HG03521 (cell line): ENCODE measurements at regions not wholly inside any gene's neighbourhood (a gene's known extent, or its start where the extent isn't known, plus 50 kb on each side); places are given as distances from the start of the nearest gene placed in this dataset.

ENCODE experiments used
- ATAC-seq: cut with Tn5 transposase; IDR thresholded peaks from one replicate; pipeline ENCODE4 v1.9.1; 2021; ENCODE audit warnings: mild to moderate bottlenecking, moderate library complexity; ENCODE audit not compliant: unreplicated experiment

DNA sequence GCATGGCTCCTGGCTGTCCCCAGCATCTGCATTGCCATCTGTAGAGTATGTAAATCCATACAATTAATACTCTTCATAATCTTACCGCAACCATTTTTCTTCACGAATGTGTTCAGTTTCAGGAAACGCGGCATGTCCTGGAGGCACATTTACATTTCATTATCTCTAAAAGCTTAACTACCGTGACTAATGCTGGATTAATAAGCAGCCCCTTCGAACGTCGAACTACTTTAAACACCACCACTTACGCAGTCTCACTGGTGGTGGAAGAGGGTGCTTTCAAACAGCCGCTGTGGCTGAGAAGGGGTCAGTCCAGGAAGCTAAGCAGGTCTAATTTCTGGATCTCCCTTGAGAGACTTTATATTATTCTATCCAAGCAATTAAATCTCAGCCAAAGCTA lies 85.6 kb downstream of the C5orf15 start:
- ATAC-seq: no peak

DNA sequence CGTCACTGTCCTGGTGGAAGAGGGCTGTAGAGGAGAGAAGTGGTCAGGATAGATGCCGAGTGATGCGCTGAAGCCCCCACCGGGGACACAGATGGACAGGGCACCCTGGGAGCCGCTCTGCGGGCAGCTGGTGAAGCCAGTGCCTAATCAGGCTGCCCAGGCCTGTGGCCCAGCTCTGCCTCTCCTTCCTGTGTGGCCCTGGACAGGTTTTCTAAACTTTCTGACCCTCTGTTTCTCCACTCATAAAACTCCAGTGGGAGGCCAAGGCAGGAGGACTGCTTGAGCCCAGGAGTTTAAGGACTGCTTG lies 86.1 kb downstream of the C5orf15 start:
- no peak for ATAC-seq

DNA sequence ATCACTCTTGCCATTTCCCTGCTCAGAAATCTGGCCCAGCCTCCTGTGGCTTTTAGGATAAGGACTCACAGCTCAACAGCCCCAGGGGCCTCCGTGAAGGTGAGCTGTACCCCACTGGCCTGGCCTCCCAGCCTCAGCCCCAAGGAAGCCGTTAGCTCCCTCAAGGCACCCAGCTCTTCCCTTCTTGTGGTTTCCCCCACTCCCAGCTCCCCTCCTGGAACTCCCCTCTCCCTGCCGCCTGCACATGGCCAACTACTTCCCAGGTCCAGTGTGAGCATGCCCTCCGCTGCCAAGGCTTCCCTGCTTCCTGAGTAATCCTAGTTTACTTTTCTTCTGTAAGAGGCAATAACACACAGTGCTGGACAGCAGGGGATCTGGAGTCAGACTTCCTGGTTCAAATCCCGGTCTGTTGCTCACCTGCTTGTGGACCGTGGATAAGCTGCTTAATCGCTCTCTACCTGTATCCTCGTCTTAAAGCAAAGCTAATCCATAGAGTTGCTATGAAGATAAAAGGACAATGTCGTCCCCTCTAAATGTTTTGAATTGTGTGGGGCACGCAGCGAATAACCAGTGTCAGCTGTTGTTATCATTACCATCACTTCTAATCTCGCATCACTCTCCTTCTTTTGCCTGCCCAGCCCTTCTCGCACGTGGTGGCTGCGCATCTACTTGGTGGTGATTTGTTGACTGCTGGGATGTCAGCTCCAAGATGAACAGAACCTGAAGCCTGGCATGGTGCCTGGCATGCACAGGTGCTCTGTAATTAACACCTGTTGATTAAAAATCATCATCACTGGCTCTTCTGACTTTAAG lies 86.6 kb downstream of the C5orf15 start:
- no peak for ATAC-seq

DNA sequence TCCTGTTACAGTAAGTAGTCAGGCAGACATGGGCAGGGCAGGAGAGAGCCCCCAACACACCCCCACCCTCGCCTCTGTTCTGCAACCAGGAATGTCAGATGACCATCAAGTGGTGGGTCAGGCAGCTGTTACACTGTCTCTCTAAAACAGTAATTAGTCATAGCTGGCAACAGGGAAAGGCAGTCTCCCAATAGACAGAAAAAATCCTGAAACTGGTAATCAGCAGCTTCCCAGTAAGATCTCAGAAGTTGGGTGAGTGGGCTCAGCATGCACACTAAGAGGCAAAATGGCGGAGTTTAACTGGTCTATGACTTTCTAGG lies 90.2 kb downstream of the C5orf15 start:
- no peak for ATAC-seq

DNA sequence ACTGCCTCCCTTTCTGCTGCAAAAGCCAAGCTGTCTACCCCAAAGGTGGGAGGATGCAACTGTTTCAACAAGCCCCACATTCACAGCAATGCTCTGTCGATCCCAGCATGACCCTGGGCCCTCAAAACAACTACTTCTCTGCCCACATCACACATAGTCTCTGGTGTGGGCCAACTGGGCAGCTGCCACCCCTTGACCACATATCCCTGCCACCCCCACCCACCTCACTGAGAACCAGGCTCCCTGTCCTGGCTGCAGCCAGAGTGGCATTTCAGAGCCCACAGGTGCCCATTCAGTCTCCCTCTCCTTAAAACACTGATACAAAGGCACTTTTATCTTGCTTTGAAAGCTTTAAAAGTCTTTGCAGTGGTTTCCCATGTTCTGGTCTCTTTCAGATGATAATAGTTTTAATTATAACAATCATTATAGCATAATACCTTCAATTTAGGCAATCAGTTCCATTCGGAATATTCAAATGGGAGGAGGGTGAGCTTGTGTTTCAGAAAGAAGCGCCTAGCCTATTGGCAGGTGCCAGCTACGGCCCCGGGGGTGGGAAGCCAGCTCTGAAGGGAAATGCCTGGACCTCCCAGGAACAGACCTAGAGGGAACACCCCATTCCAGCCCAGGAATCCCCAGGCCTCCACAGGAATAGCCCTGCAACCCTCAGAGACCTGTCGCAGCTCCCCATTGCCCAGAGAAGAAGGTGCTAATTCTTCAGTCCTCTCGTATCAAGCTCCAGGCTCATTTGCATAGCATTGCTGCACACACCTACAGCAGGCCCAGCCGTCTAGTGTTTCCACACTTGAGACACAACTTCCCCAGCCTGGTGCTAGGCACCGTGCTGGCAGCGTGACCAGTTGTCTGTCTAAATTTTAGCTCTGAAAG lies 90.8 kb downstream of the C5orf15 start:
- ATAC-seq: no peak

DNA sequence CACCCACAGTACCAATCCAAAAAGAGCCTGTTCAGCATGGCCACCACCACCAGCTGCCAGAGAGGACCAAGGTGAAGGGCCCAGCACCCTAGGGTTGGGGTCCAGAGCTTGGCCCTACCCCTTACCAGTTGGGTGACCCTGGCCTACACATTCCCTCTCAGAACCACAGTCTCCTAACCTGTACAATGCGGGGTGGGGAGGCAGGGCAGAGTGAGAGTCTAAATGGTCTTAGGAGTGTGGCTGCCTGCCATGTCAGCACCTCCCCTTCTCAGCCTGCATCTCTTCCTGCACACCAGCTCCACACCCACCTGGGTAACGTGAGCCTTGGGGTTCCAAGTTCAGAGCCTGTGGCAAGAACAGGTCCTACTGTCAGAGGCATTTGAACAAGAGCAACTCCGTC lies 92.2 kb downstream of the C5orf15 start:
- ATAC-seq: no peak

DNA sequence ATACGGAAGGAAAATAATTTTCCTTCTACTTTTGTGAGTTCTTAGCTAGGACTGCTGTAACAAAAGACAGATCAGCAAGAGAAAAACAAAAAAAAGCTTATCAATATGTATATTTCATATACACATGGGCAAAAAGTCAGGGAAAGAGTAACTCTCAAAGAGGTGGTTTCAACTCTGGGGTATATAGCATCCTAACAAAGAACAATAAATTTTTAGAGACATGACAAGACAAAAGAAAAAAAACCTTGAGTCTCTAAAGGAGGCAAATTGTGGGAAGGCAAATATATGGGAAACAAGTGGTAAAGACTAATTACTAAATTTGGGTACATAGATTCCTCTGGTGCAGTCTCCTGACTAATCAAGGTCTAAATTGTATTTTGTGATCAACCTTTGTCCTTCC lies 93.2 kb downstream of the C5orf15 start:
- no peak for ATAC-seq

DNA sequence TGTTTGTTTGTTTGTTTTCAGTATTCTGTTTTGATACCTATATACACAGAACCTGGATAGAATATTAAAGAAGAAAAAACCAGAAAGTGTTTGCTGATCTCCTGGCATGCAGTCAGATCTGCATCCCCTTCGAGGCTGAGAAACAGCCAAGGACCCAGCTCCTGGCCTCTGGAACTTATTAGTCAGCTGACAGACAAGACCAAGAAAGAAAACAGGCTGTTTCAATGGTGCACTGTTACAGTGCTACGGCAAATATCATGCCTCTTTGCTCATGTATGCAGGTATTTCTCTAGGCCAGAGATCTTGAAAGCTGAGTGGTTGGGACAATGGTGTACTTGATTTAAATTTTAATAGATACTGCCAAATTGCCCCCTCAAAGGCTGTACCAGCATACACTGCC lies 95.0 kb downstream of the C5orf15 start:
- ATAC-seq: no peak

DNA sequence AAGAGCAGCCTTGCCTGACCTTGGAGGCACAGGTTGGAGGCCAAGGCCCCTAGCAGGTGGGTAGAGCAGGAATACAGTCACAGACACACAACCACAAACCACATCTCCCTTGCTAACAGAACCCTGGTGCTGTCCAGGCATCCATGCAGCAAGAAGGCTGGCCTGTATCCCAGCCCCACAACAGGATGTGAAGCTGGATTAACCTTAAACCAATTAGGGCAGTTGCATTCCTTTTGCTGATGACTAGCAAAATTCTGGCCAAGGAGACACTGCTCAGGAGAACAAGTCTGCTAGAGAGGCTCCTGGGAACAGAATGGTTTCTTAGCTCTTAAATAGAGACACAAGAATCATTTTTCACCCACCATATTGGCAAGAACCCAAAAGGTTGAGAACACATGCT lies 97.8 kb downstream of the C5orf15 start:
- no peak for ATAC-seq

DNA sequence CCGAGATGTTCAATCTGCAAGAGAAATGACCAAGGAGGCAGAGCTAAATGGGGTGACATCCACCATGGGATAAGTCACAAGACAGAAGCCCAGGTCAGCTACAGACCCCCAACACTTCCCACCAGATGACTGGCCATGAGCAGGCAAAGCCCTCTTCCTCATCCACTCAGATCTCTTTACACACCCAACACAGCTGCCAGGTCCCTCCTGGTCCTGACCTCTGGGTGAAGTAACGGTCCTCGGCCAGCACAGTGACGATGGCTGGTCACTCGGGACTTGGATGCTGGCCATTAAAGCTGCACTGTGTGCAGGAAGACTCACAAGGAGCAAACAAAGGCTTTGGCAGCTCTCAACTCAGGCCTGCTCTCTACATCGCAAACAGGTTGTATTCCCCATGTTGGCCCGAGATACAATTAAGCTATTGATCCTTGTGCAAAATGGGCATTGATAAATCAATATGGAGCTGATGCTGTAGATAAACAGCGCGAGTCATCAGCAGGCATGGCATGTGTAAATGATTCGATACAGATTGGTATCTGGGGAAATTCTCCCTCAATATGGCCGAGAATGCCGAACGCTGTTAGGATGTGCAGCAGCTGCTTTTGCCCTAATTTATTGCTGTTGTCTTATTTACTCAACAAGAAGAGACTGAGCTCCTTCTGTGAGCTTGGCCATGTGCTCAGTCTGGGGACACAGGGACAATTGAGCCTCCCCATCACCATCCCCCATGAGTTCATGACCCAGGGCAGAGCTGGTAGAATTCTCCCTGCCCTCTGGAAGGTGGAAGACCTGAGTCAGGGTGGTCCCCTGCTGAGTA lies 98.7 kb downstream of the C5orf15 start:
- ATAC-seq: no peak

DNA sequence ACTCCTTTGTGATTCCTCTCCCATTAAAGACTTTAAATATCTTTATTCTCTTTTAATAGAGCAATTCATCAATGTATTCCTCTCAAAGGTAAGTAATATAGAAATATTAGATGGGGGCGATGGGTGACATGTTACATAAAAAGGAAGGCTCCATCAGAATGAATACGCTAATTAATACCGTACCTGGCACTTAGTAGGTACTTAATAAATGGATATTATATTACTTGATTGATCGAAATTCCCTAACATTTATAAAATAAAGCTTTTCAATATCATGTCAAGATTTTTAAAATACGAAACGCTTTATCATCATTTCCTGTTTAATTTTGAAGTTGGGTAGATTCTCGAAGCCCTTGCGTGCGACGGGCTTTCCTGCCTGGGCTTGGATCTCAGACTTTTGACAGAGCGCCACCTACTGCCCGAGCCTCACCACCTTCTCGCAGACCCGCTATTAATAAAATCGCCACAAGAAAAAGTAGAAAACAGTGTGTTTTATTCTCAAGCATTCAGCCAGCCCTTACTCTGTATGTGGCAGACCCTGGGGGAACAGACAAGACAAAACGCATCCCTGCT lies 99.4 kb downstream of the C5orf15 start:
- no peak for ATAC-seq

DNA sequence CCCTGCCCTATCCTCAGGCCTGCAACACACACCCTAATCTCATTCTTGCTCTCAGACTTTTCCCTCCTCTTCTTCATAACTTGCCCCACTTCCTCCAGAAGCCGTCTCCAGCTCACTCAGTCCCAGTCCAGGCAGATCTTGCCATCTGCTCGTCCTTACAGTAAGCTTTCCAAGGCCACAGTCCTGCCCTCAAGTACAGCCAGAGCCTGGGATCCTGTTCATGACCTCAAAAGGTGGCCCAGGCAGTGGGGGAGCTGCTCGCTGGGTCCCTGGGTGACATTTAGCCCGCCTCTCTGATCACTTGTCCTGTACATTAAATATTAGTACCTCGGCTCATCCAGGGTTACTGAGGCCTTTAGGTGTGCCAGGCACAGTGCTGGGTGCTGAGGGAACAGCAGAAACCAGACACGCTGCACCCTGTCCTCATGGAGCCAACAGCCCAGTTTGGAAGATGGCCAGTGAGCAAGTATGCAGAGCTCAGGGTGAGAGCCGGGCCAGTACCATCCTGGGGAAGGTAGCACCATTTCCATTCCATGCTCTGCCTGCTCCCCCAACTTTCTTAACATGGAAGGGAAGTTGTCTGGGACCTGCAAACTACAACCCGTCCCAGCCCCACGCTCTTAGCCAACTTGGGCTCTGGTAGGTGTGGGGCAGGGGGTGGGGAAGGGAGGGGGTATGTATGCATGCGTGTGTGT lies 100.4 kb downstream of the C5orf15 start:
- ATAC-seq: no peak

DNA sequence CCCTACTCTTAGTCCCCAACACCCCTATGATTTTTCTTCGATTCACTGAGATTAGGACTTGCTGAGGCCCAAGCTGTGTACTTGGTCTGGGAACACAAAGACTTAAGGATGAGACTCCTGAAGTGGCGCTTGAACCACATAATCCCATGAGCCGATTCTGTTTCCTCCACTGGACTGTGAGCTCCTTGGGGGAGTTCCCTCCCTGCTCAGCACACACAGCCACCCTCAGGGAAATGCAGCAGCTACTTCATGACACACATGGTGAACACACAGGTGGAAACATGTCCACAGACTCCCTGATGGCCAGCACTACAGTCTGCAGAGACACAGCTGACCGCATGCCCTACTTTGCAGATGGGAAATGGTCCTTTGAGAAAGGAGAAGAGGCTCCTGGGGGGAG lies 101.1 kb downstream of the C5orf15 start:
- ATAC-seq: no peak

DNA sequence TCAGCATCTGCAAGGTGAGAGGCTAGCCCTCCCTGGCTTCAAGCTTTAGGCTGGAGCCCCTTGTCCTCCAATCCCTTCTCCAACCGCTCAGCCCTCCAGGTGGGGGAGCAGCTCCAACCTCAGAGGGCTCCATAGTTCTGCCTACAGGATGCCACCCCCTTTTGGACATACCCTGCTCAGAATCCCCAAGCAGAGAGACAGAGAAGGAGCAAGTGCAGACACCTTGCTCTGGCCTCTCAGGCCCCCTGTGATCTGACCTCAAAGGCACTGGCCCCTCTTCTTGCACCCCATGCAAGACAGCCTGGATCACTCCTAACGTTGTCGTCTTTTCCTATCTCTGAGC lies 101.6 kb downstream of the C5orf15 start:
- no peak for ATAC-seq

DNA sequence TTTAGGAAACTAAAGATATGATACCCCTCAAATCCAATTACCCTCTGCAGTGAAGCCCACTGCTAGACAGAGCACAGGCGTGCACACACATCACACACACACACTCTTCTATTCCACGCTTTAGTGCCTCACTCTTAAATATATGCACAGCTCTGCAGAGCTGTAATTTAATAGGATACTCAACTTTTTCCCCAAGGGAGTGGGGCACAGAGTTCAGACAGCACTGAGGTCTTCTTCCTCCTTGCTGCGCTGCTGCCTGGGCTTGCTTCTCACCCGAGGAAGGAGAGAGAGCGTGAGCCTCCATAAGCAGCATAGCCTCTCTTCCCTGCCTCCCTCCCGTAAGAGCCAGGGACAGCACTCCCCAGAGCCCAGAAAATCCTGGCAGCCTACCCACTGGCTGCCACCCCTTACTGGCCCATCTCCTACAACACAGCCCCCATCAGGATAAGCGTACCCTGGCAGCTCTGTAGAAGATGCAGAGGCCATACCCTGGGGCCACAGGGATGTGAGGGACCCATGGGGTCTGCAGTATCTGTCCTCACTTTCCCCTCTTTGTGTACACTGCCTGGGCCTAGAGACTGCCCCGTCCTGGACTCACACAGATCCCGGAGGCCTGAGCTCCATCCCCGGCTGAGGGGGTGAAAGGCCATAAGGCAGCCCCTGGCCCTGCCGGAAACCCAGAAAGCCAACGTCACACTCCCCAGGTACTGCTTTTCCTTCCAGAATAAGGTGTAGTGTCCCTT lies 102.1 kb downstream of the C5orf15 start:
- ATAC-seq: no peak

DNA sequence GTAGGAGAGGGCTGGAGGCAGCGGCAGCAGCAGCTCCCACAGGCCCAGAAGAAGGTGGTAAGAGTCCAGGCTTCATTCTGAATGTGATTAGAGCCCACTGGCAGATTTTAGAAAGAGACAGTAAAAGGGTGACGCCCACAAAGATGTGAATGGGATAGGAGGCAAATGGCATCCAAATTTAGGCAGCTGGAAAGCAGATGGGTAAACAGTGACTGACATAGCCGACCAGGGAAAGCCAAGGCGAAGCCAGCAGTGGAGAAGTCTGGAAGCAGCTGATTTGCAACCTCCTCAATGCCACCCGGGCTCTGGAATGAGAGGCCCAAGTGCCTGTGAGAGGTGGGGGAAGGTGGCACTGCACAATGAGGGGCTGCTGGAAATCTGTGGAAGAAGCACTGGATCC lies 103.3 kb downstream of the C5orf15 start:
- ATAC-seq: no peak

DNA sequence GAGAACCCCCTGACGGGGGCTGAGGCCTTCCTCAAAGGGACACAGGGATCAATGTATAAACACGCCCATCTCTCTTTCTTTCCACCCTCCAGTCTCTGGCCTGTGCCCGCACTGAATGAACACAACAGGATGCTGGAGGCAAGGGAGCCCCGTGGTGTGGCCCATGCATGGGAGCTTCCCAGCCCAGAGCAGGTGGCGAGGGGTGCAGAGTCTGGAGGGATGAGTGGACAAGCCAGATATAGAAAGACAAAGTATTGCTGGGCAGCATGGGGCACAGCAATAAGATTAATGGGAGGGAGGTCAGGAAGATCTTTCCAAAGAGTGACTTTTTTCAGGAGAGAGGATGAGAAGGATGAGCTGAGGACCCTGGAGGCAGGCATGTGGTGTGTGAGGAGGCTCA lies 103.7 kb downstream of the C5orf15 start:
- ATAC-seq: no peak

DNA sequence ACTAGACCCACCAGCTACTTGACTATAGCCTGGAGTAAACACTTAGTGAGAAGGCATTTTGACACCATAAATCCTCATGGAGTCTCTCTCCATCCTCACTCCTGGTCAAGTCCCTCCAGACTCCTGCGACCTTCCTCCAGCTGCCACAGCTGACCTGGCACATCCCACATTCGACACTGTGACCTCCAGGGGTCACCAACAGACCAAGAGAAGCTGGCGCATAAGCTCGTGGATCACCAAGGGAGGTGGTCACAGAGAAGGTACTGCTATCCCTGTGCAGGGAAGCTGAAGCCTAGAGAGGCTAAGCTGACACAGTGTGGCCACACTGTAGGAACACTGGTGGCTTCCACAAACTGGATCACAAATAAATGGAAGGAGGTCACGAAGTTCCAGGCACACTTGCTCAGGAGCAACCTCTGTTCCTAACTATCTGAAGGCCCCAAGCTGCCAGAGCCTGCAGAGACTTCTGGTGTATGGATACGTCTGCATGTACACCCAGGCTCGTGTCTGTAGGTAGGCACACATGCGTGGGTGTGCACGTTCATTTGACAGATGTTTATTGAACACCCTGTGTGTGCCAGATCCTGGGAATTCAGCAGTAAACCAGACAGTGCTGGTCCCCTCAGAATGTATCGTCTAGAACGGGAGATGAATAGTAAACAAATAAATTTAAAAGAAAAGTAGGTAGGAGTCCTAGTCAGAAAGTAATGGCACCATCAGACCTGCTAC lies 104.4 kb downstream of the C5orf15 start:
- ATAC-seq: no peak

DNA sequence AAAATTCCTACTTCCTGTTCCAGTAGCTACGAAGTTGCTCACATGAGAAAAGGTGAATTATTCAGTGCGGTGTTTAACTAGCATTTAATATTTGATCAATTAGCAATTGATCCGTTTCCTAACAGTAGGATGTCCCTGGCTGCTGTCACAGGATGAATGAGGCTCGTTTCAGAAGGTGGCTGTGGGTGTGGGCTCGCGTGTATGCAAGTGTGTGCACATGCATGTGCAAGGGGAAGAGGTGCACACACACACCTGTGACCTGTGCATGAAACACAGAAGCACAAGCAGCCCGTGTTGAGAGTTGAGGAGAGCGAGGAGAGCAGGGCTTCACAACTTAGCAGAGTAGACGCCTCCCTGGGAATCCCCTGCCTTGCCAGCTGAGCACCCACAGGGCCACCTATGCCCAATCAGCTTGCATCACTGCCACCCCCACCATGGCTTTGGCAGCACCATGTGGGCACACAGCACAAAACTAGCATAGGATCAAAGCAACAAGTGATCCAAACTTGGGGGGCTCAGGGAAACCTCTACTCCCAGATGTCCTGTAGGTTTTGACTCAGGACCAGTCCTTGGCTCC lies 107.2 kb downstream of the C5orf15 start:
- no peak for ATAC-seq
